ENCODE measurements at regions not wholly inside any gene's neighbourhood (a gene's known extent, or its start where the extent isn't known, plus 50 kb on each side); places are given as distances from the start of the nearest gene placed in this dataset.

GRCh38 chr14:86625637-86626036, 1095.7 kb downstream of the FLRT2 start (continued):
- TF ChIP-seq ZNF343 (CRISPR knock-in tag; IDR thresholded peaks at IDR 0.05) (no peak), CSRNP1 (CRISPR knock-in tag; IDR thresholded peaks at IDR 0.05) (no peak), SUZ12 (IDR thresholded peaks at IDR 0.05; ENCODE audit: low read depth, low read length) (no peak), ISL2 (CRISPR knock-in tag; IDR thresholded peaks at IDR 0.05) (no peak), AGO2 (optimal IDR thresholded peaks at IDR 0.05; ENCODE audit: low read depth, low read length) (no peak), FOXP4 (CRISPR knock-in tag; IDR thresholded peaks at IDR 0.05) (no peak), ZNF17 (CRISPR knock-in tag; IDR thresholded peaks at IDR 0.05) (no peak)

- H4K20me1 ChIP-seq (ENCODE audit: insufficient read depth, low read length), result no peaks in the 10 kb centered on the region
- H3K4me1 ChIP-seq (ENCODE audit: insufficient read depth, low read length), result no peaks in the 10 kb centered on the region
- H3K9ac ChIP-seq (ENCODE audit: insufficient read depth, low read depth, low read length), result no peak overlapping the region
- H3K27me3 ChIP-seq (ENCODE audit: control insufficient read depth in 1 of 2, insufficient read depth in 2 of 2, low read length in 2 of 2), result no peaks in the 10 kb centered on the region
- no TSS peak for BruUV-seq (replicated peaks)
- in situ Hi-C loops (cut with HindIII; ENCODE audit: extremely low pct_ligation_motif_present, low pct_unique_long_range_greater_than_20kb) (no loop called here), intact Hi-C loops (cut with micrococcal nuclease; ENCODE audit: unreplicated experiment) (no loop called here)
- ATAC-seq, result no peak
- no peak for DNase-seq (ENCODE audit: low spot score)
- ChIA-PET POLR2A (no interaction called here), CTCF (ENCODE audit: low intra/inter-chr PET ratio, low total read pairs) (no interaction called here)
- WGBS (ENCODE audit: low lambda C conversion rate), result 21% methylated on average over 2 of the region's 2 CpGs
- no peaks in the 10 kb centered on the region for H3K9me3 ChIP-seq (ENCODE audit: low read length)
- no peak overlapping the region for H3K27ac ChIP-seq (ENCODE audit: extremely low read length, insufficient read depth, low read length)
- FAIRE-seq, result no peak
- no peak overlapping the region for H2AFZ ChIP-seq (ENCODE audit: low read length)
- no peak overlapping the region for H3K4me2 ChIP-seq (ENCODE audit: low read depth, low read length)
- H3K4me3 ChIP-seq (replicated peaks in 1 of 3; ENCODE audit: insufficient read depth in 1 of 3, low read depth in 2 of 3, low read length in 3 of 3), result no peak overlapping the region
- no peaks in the 10 kb centered on the region for H3K36me3 ChIP-seq (replicated peaks in 1 of 2; ENCODE audit: control insufficient read depth in 1 of 2, insufficient read depth in 2 of 2, low read length in 2 of 2)
- H3K79me2 ChIP-seq (ENCODE audit: insufficient read depth, low read length), result no peaks in the 10 kb centered on the region
- TF ChIP-seq ZNF614 (CRISPR knock-in tag; IDR thresholded peaks at IDR 0.05; ENCODE audit: borderline replicate concordance) (no peak), RCOR2 (CRISPR knock-in tag; IDR thresholded peaks at IDR 0.05) (no peak), MYNN (CRISPR knock-in tag; IDR thresholded peaks at IDR 0.05; ENCODE audit: low read depth) (no peak), ZNF503 (CRISPR knock-in tag; IDR thresholded peaks at IDR 0.05) (no peak), HNF4A (CRISPR knock-in tag; IDR thresholded peaks at IDR 0.05) (no peak), ZNF720 (CRISPR knock-in tag; IDR thresholded peaks at IDR 0.05) (no peak), KLF9 (CRISPR knock-in tag; IDR thresholded peaks at IDR 0.05; ENCODE audit: low read depth) (no peak), FOXP1 (IDR thresholded peaks at IDR 0.05) (no peak), FOXP1 (CRISPR knock-in tag; IDR thresholded peaks at IDR 0.05) (no peak), ZC3H4 (CRISPR knock-in tag; IDR thresholded peaks at IDR 0.05; ENCODE audit: borderline replicate concordance) (no peak), ATAD3A (CRISPR knock-in tag; IDR thresholded peaks at IDR 0.05) (no peak), SRSF9 (IDR thresholded peaks at IDR 0.05; ENCODE audit: borderline replicate concordance, insufficient read depth, low read depth, low read length, poor library complexity, severe bottlenecking) (no peak), IRF1 (CRISPR knock-in tag; IDR thresholded peaks at IDR 0.05; ENCODE audit: low read depth) (no peak), ZNF615 (CRISPR knock-in tag; IDR thresholded peaks at IDR 0.05; ENCODE audit: borderline replicate concordance) (no peak)
These were observed 1089.8 kb downstream of the FLRT2 start for GRCh38 chr14:86619726-86620125.
